ENCODE measurements at regions not wholly inside any gene's neighbourhood (a gene's known extent, or its start where the extent isn't known, plus 50 kb on each side); places are given as distances from the start of the nearest gene placed in this dataset.

GRCh38 chr12:65665817-65666216, 158.5 kb upstream of the HMGA2 start:
- Histone ChIP-seq H3K9me3 (no peaks in the 10 kb centered on the region), H3K4me1 (no peaks in the 10 kb centered on the region), H3K27me3 (no peaks in the 10 kb centered on the region), H3K36me3 (no peaks in the 10 kb centered on the region), H3K4me3 (no peak overlapping the region), H3K27ac (no peak overlapping the region)
- TF ChIP-seq CTCF (IDR thresholded peaks at IDR 0.05) = no peak
- TF ChIP-seq POLR2A (IDR thresholded peaks at IDR 0.05) = no peak
- DNase-seq = no peak
- intact Hi-C loops (cut with DNase I; ENCODE audit: low total_unique reads) = no loop called here

GRCh38 chr12:65666876-65667275, 157.4 kb upstream of the HMGA2 start:
- no peak for TF ChIP-seq POLR2A (IDR thresholded peaks at IDR 0.05)
- no peak for TF ChIP-seq CTCF (IDR thresholded peaks at IDR 0.05)

GRCh38 chr12:65667932-65668331, 156.4 kb upstream of the HMGA2 start:
- Histone ChIP-seq H3K27me3 (no peaks in the 10 kb centered on the region), H3K4me1 (no peaks in the 10 kb centered on the region), H3K9me3 (no peaks in the 10 kb centered on the region), H3K4me3 (no peak overlapping the region), H3K36me3 (no peaks in the 10 kb centered on the region), H3K27ac (no peak overlapping the region)
- no peak for TF ChIP-seq POLR2A (IDR thresholded peaks at IDR 0.05)
- TF ChIP-seq CTCF (IDR thresholded peaks at IDR 0.05) = no peak
- DNase-seq = no peak
- intact Hi-C loops (cut with DNase I; ENCODE audit: low total_unique reads) = no loop called here

More at GRCh38 chr12:65666876-65667275, 157.4 kb upstream of the HMGA2 start:
- Histone ChIP-seq H3K27me3 (no peaks in the 10 kb centered on the region), H3K36me3 (no peaks in the 10 kb centered on the region), H3K4me1 (no peaks in the 10 kb centered on the region), H3K4me3 (no peak overlapping the region), H3K9me3 (no peaks in the 10 kb centered on the region), H3K27ac (no peak overlapping the region)
- intact Hi-C loops (cut with DNase I; ENCODE audit: low total_unique reads) = no loop called here
- no peak for DNase-seq

GRCh38 chr12:65668981-65669695, 155.1 kb upstream of the HMGA2 start:
- Histone ChIP-seq H3K36me3 (no peaks in the 10 kb centered on the region), H3K9me3 (no peaks in the 10 kb centered on the region), H3K4me3 (no peak overlapping the region), H3K27me3 (no peaks in the 10 kb centered on the region), H3K27ac (no peak overlapping the region), H3K4me1 (no peaks in the 10 kb centered on the region)
- TF ChIP-seq CTCF (IDR thresholded peaks at IDR 0.05) (no peak), POLR2A (IDR thresholded peaks at IDR 0.05) (no peak)
- intact Hi-C loops (cut with DNase I; ENCODE audit: low total_unique reads) = no loop called here
- no peak for DNase-seq

GRCh38 chr12:65670775-65671174, 153.5 kb upstream of the HMGA2 start:
- Histone ChIP-seq H3K4me3 (no peak overlapping the region), H3K4me1 (no peaks in the 10 kb centered on the region), H3K36me3 (no peaks in the 10 kb centered on the region), H3K27ac (no peak overlapping the region), H3K9me3 (no peaks in the 10 kb centered on the region), H3K27me3 (no peaks in the 10 kb centered on the region)
- intact Hi-C loops (cut with DNase I; ENCODE audit: low total_unique reads) = no loop called here
- DNase-seq = no peak
- TF ChIP-seq POLR2A (IDR thresholded peaks at IDR 0.05) (no peak), CTCF (IDR thresholded peaks at IDR 0.05) (no peak)

Measured in uterus (tissue), 3 donors.